Nephron (organoid): ENCODE measurements at regions not wholly inside any gene's neighbourhood (a gene's known extent, or its start where the extent isn't known, plus 50 kb on each side); places are given as distances from the start of the nearest gene placed in this dataset.

Source experiments
- H3K27ac Mint-ChIP-seq, 3 experiments: 2 replicates each; pipeline ENCODE4 v1.8.0; 2020; ENCODE audit warnings: mixed read lengths in 3 of 3, mild to moderate bottlenecking in 2 of 3, moderate library complexity in 1 of 3
- H3K27me3 Mint-ChIP-seq: 2 replicates; pipeline ENCODE4 v1.8.0; 2021; ENCODE audit warnings: low read depth, mild to moderate bottlenecking, moderate library complexity, mixed read lengths
- H3K36me3 Mint-ChIP-seq: 2 replicates; pipeline ENCODE4 v1.8.0; 2020; ENCODE audit warnings: low read depth, mixed read lengths
- H3K4me1 Mint-ChIP-seq: 2 replicates; pipeline ENCODE4 v1.8.0; 2020; ENCODE audit warnings: mixed read lengths
- H3K4me3 Mint-ChIP-seq, 3 experiments: 2 replicates each; pipeline ENCODE4 v1.8.0; 2020; ENCODE audit warnings: mild to moderate bottlenecking in 3 of 3, mixed read lengths in 3 of 3, moderate library complexity in 2 of 3
- H3K9me3 Mint-ChIP-seq: 2 replicates; pipeline ENCODE4 v1.8.0; 2020; ENCODE audit warnings: mixed read lengths
- CTCF ChIP-seq, 3 experiments: fragments of 200-600 bp; sonication (generic); IDR thresholded peaks; one replicate each; pipeline ENCODE4 v1.5.0; 2021; ENCODE audit warnings: antibody characterized with exemption in 3 of 3; ENCODE audit not compliant: unreplicated experiment in 3 of 3

GRCh38 chr10:60521974-60522405, 132.3 kb upstream of the ANK3 start:
- no peak overlapping the region for H3K4me3 Mint-ChIP-seq
- H3K36me3 Mint-ChIP-seq: peaks cover 8% of the 10 kb centered on the region
- no peak for TF ChIP-seq CTCF (IDR thresholded peaks at IDR 0.05; ENCODE audit: unreplicated experiment in 3 of 3)
- peaks cover 3% of the 10 kb centered on the region for H3K9me3 Mint-ChIP-seq
- no peaks in the 10 kb centered on the region for H3K27me3 Mint-ChIP-seq
- H3K27ac Mint-ChIP-seq: peak overlapping the region; percentile 18 to 41 (median 34)
- H3K4me1 Mint-ChIP-seq: peaks cover 17% of the 10 kb centered on the region

GRCh38 chr10:60518745-60519144, 129.1 kb upstream of the ANK3 start:
- peaks cover under 1% of the 10 kb centered on the region for H3K36me3 Mint-ChIP-seq
- no peaks in the 10 kb centered on the region for H3K27me3 Mint-ChIP-seq
- H3K27ac Mint-ChIP-seq: no peak overlapping the region
- no peaks in the 10 kb centered on the region for H3K9me3 Mint-ChIP-seq
- peaks cover 7% of the 10 kb centered on the region for H3K4me1 Mint-ChIP-seq
- no peak overlapping the region for H3K4me3 Mint-ChIP-seq
- TF ChIP-seq CTCF (IDR thresholded peaks at IDR 0.05; ENCODE audit: unreplicated experiment in 3 of 3): no peak

GRCh38 chr10:60517805-60518204, 128.1 kb upstream of the ANK3 start:
- Mint-ChIP-seq H3K4me1 (peaks cover 7% of the 10 kb centered on the region), H3K9me3 (no peaks in the 10 kb centered on the region), H3K27ac (no peak overlapping the region), H3K27me3 (no peaks in the 10 kb centered on the region), H3K36me3 (no peaks in the 10 kb centered on the region), H3K4me3 (no peak overlapping the region)
- TF ChIP-seq CTCF (IDR thresholded peaks at IDR 0.05; ENCODE audit: unreplicated experiment in 3 of 3): no peak

GRCh38 chr10:60513281-60513680, 123.6 kb upstream of the ANK3 start:
- Mint-ChIP-seq H3K9me3 (no peaks in the 10 kb centered on the region), H3K27me3 (no peaks in the 10 kb centered on the region), H3K27ac (no peak overlapping the region), H3K4me3 (no peak overlapping the region), H3K36me3 (no peaks in the 10 kb centered on the region), H3K4me1 (no peaks in the 10 kb centered on the region)
- no peak for TF ChIP-seq CTCF (IDR thresholded peaks at IDR 0.05; ENCODE audit: unreplicated experiment in 3 of 3)

- Mint-ChIP-seq H3K27ac (no peak overlapping the region), H3K9me3 (no peaks in the 10 kb centered on the region), H3K36me3 (no peaks in the 10 kb centered on the region), H3K27me3 (no peaks in the 10 kb centered on the region), H3K4me1 (no peaks in the 10 kb centered on the region), H3K4me3 (no peak overlapping the region)
- TF ChIP-seq CTCF (IDR thresholded peaks at IDR 0.05; ENCODE audit: unreplicated experiment in 3 of 3): no peak
Measured at GRCh38 chr10:60511477-60512229, 122.0 kb upstream of the ANK3 start.

- Mint-ChIP-seq H3K36me3 (no peaks in the 10 kb centered on the region), H3K27ac (no peak overlapping the region), H3K4me1 (no peaks in the 10 kb centered on the region), H3K27me3 (no peaks in the 10 kb centered on the region), H3K9me3 (no peaks in the 10 kb centered on the region), H3K4me3 (no peak overlapping the region)
- no peak for TF ChIP-seq CTCF (IDR thresholded peaks at IDR 0.05; ENCODE audit: unreplicated experiment in 3 of 3)
Measured at GRCh38 chr10:60508831-60509230, 119.2 kb upstream of the ANK3 start.
